Psoas muscle (tissue), 7 donors: ENCODE measurements at regions not wholly inside any gene's neighbourhood (a gene's known extent, or its start where the extent isn't known, plus 50 kb on each side); places are given as distances from the start of the nearest gene placed in this dataset.
A peak's percentile ranks its signal among the peaks of the same experiment; 100 is the strongest.

Source experiments
- ATAC-seq, 4 donors: fragments of 200-7000 bp; cut with Tn5 transposase; one replicate each; pipeline ENCODE4 v1.9.1; 2020; ENCODE audit warnings: moderate library complexity in 3 of 4, mild to moderate bottlenecking in 2 of 4
- DNase-seq, 2 donors: peaks; one replicate each; pipeline ENCODE4 v3.0.0-alpha.2; 2020
- H3K27ac ChIP-seq: fragments of 200-600 bp; one replicate; pipeline ENCODE4 v1.8.0; 2022
- H3K27me3 ChIP-seq, 3 donors: fragments of 200-600 bp in 1 of 3; one replicate each; pipeline versions ENCODE4 v1.6.1 to v1.8.0; 2013 to 2022; ENCODE audit warnings: low read length in 2 of 3, mild to moderate bottlenecking in 2 of 3, moderate library complexity in 1 of 3; ENCODE audit not compliant: insufficient read depth in 3 of 3
- H3K36me3 ChIP-seq, 2 donors: fragments of 200-600 bp in 1 of 2; one replicate each; pipeline versions ENCODE4 v1.6.1 to v1.8.0; 2013 to 2022; ENCODE audit warnings: low read depth in 1 of 2, mild to moderate bottlenecking in 1 of 2, moderate library complexity in 1 of 2; ENCODE audit not compliant: insufficient read depth in 1 of 2
- H3K4me1 ChIP-seq: fragments of 200-600 bp; one replicate; pipeline ENCODE4 v1.8.0; 2022
- H3K4me3 ChIP-seq: fragments of 200-600 bp; one replicate; pipeline ENCODE4 v1.8.0; 2022; ENCODE audit warnings: mild to moderate bottlenecking
- H3K9me3 ChIP-seq: fragments of 200-600 bp; one replicate; pipeline ENCODE4 v1.8.0; 2022
- CTCF ChIP-seq: fragments of 200-600 bp; IDR thresholded peaks from one replicate; pipeline ENCODE4 v1.8.0; 2022; ENCODE audit warnings: antibody characterized with exemption
- WGBS, 3 donors: extraction: QIAGEN DNeasy Blood & Tissue Kit; methylation state at CpG; one replicate each; pipeline versions ENCODE4 v1.1.6 to v1.1.7; 2013; 5-methylcytosine and 5-hydroxymethylcytosine counted together
- intact Hi-C, 2 donors: fragments of 100-400 bp; cut with DNase I; formaldehyde crosslinking; loops; one replicate each; pipeline versions ENCODE4 v1.11.0 to v1.14.2; 2022
- donor health status: healthy with polysubstance abuse.
- donor health status: DM: no; HTN: no; CAD: no; lungs with moderate emphysema.
- donor health status: Bipolar disorder and iron deficiency.
- donor health status: healthy.
- donor health status: DM: yes; HTN: yes; CAD: no.
- donor health status: DM: no; HTN: no; CAD: no.
- donor health status: DM: yes; HTN: yes; CAD: no.

DNA sequence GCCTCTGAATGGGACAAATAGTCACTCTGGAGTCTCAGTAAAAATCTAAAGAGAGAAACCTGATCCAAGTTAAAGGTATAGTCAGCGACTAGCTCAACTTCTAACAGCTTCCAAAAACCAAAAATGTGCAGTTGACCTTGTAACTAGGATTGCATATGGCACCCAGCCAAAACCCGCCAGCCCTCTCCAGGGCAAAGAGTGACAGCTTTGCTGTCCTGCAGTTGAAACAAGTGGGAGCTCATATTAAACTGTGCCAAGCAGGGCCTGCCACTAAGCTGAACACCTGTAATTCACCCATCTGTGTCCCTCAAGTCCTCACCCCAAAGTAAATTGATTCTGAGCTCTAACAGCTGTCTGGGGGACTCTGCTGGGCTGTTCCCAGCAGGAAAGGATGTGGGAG, 695.3 kb downstream of the MAFB start:
- H3K27ac ChIP-seq: no peak overlapping the region
- H3K27me3 ChIP-seq: no peaks in the 10 kb centered on the region
- intact Hi-C loops: no loop called here
- DNase-seq (no peak), ATAC-seq (no peak)
- TF ChIP-seq CTCF: no peak
- peaks cover 12% of the 10 kb centered on the region for H3K9me3 ChIP-seq
- 36 to 50% (median 41%) methylated on average over 2 of the region's 2 CpGs for WGBS, 3 donors
- no peak overlapping the region for H3K4me3 ChIP-seq
- no peaks in the 10 kb centered on the region for H3K36me3 ChIP-seq
- H3K4me1 ChIP-seq: no peaks in the 10 kb centered on the region

- H3K27ac ChIP-seq: no peak overlapping the region
- H3K9me3 ChIP-seq: peaks cover 12% of the 10 kb centered on the region
- no peaks in the 10 kb centered on the region for H3K27me3 ChIP-seq
- ATAC-seq (no peak), DNase-seq (no peak)
- no peak for TF ChIP-seq CTCF
- H3K4me3 ChIP-seq: no peak overlapping the region
- H3K4me1 ChIP-seq: peaks cover 15% of the 10 kb centered on the region
- intact Hi-C loops: no loop called here
- no peaks in the 10 kb centered on the region for H3K36me3 ChIP-seq
Observed at GRCh38 chr20:39990692-39991091, 698.3 kb downstream of the MAFB start.

DNA sequence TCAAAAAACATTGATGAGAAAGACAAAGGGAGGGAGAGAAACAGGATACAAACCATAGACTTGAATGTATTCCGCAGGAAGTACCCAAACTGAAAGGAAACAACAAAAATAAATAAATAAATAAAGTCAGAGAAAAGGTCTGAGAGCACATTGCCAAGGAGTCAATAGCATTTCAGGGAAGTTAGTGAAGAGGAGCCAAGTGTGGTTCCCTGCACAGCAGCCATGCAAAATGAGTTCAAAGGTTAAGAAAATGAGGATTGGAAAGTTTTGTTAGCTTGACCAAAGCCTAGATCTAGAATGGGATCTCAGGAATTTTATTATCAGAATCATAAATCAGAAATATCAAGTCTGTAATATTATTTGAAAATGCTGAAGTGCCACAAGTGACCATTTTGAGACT, 700.0 kb downstream of the MAFB start:
- no peak overlapping the region for H3K27ac ChIP-seq
- intact Hi-C loops: loop anchor here in 1 of 2 donors (10.0 kb wide), 1 partner anchor 104 kb away; no protein-coding TSS in a partner anchor
- WGBS, 3 donors: 0 to 3% (median 0%) methylated on average over 1 of the region's 1 CpG
- peaks cover 12% of the 10 kb centered on the region for H3K9me3 ChIP-seq
- peaks cover 32% of the 10 kb centered on the region for H3K4me1 ChIP-seq
- H3K4me3 ChIP-seq: no peak overlapping the region
- no peaks in the 10 kb centered on the region for H3K36me3 ChIP-seq
- TF ChIP-seq CTCF: no peak
- H3K27me3 ChIP-seq: no peaks in the 10 kb centered on the region
- DNase-seq (no peak), ATAC-seq (no peak)

DNA sequence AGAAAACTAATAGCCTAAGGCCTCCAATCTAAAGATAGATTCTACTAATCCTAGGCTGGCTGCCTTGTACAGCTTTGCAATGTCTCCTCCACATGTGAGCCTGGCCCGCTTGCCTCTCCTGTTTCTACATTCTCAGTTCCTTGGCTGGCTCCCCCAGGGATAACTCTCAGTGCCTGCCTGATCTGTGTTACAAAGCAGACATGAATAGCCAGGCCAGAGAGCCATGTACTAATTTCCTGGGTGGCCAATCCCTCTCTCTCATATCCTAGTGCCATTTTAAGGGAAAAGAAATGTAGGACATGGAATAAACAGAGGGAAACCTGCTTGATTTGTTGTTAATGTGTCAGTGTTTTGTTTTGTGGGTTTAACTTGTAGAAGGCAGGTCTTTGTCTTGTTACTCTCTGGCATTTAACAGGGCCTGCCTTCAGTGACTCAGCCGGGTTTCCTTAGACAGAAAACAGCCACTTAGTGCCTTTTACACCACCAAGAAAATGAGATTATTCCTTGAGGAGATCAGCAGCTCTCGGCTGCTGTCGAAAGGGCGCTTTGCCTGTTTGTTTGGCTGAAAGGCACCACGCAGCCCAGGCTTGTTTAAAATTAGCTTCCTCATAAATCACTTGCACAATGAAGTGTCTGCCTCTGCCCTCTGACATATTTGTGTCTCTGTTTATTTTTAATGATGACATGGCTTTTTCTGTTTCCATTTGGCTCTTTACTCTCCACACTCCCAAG, 702.7 kb downstream of the MAFB start:
- intact Hi-C loops: loop anchor here in 1 of 2 donors (2.0 to 10.0 kb wide), 2 partner anchors 26 to 102 kb away; no protein-coding TSS in a partner anchor
- peak; percentile 97 to 98 (median 98) for ATAC-seq
- no peaks in the 10 kb centered on the region for H3K27me3 ChIP-seq
- H3K36me3 ChIP-seq: no peaks in the 10 kb centered on the region
- H3K9me3 ChIP-seq: peaks cover 9% of the 10 kb centered on the region
- TF ChIP-seq CTCF: no peak
- H3K27ac ChIP-seq: peak overlapping the region; percentile 98
- H3K4me3 ChIP-seq: peak overlapping the region; percentile 44
- peak; percentile 78 to 90 for DNase-seq
- peaks cover 41% of the 10 kb centered on the region for H3K4me1 ChIP-seq
- WGBS, 3 donors: 10 to 16% (median 12%) methylated on average over 6 of the region's 6 CpGs
